ENCODE measurements at regions not wholly inside any gene's neighbourhood (a gene's known extent, or its start where the extent isn't known, plus 50 kb on each side); places are given as distances from the start of the nearest gene placed in this dataset.

GRCh38 chr2:53104263-53104662 lies 663.3 kb upstream of the CHAC2 start:
- no peak for TF ChIP-seq POLR2AphosphoS5 (IDR thresholded peaks at IDR 0.05; ENCODE audit: low read depth, low read length)
- TF ChIP-seq TAF1 (IDR thresholded peaks at IDR 0.05; ENCODE audit: borderline replicate concordance, insufficient read depth, low read length), result no peak
- no peak for TF ChIP-seq REST (IDR thresholded peaks at IDR 0.05; ENCODE audit: insufficient read depth in 1 of 2, low read depth in 2 of 2, low read length in 2 of 2)
- TF ChIP-seq SIN3A (IDR thresholded peaks at IDR 0.05; ENCODE audit: borderline replicate concordance, insufficient read depth, low read length), result no peak

Measured in PFSK-1 (cell line).